Myocyte (in vitro differentiated cells): ENCODE measurements at regions not wholly inside any gene's neighbourhood (a gene's known extent, or its start where the extent isn't known, plus 50 kb on each side); places are given as distances from the start of the nearest gene placed in this dataset.
A peak's percentile ranks its signal among the peaks of the same experiment; 100 is the strongest.
"Not testable (repeated sequence)": the region's sequence is repeated elsewhere in the genome, so short reads cannot be mapped to it uniquely, and the experiment has no call there.

ENCODE experiments used
- DNase-seq: peaks from one replicate; pipeline ENCODE4 v3.0.0-alpha.2; 2012; ENCODE audit warnings: low read depth

DNA sequence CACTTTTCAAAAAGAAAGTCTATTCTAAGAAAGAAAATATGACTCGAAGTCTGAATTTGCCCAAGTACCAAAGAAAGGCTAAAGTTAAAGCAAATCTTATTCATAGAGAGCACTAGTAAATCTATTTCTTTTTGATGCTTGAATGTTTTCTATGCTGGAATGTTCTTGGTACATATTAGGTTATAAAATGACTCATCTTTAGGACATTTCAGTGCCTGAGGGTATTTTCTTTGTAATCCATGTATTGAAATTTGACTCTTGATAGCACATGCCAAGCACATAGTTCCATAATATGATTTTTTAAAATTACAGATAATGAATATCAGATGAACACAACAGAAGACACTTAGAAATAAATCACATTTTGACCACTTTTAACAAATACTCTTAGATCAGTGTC, 232.8 kb downstream of the TRIML1 start:
- DNase-seq: no peak

GRCh38 chr4:188372829-188373228, 233.6 kb downstream of the TRIML1 start:
- no peak for DNase-seq

DNA sequence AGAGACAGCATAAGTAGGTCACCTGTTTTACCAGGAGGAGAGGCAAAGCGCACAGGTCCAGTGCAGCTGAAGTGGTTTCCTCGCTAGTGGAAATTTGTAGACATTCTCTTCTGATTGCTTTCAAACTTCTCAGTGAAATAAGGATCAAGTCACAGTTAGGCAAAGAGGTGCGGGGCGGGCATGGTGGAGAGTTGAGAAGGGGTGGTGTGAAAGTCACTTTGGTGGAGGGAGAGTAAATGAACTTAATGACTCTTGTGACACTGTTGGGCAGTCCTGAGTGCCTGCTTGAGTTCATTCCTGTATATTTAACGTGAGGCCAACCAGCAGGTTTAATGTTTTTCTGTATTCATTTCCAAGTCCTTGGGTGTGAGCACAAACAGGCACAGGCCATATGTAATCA, 235.6 kb downstream of the TRIML1 start:
- no peak for DNase-seq

DNA sequence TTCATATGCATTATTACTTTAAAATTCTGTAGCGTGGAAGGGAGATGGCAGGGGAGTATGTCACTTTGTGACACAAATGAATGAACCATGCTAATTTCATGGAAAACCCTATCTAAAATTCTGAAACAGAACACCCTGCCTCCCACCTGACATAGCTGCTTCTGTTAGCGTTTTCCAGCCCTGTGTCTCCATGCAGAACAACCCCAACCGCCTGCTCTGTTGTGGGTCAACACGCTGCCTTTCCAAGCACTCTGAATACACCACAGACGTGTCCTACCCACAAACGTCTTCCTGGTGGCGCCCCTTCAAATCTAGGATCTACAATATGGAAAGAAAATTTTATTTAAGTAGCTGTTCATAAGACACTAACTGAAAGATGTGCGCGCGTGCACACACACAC, 238.6 kb downstream of the TRIML1 start:
- no peak for DNase-seq

DNA sequence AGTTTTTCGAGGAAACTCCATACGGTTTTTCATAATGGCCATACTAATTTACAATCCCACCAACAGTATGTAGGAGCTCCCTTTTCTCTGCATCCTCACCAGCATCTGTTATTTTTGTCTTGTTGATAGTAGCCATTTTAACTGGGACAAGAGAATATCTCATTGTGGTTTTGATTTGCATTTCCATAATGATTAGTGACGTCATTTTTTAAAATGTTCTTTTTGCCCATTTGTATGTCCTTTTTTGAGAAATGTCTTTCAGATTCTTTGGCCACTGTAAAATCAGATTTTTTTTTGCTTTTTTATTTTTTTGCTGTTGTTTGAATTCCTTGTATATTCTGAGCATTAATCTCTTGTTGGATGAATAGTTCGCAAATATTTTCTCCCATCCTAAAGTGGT, 243.9 kb downstream of the TRIML1 start:
- no peak for DNase-seq

DNA sequence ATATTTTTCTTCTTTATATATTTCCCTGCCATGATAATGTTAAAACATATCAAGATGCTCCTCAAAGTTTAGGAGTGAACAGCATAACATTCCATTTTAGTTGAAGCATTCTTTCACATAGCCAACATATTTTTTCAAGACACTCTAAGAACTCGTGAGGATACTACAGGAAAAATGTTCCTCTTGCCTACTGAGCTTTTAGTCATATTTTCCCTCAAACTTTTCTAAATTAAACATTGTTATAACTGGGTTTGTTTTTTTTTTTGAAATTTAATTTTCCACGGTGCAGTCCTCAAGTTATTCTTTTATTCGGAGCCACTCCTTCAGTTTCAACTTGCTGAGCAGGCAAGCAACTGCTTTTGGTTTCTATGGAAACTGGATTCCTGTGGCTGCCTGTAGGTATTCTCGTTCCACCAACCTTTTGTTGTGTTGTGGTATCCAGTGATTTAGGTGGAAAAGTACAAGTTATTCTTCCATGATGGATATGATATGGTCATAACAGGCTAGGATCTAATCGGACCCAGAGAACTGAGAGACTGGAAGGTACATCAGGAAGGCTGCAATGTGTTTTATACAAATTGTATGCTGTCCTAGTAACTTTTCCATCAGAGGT, 248.0 kb downstream of the TRIML1 start:
- peak; percentile 1 for DNase-seq

DNA sequence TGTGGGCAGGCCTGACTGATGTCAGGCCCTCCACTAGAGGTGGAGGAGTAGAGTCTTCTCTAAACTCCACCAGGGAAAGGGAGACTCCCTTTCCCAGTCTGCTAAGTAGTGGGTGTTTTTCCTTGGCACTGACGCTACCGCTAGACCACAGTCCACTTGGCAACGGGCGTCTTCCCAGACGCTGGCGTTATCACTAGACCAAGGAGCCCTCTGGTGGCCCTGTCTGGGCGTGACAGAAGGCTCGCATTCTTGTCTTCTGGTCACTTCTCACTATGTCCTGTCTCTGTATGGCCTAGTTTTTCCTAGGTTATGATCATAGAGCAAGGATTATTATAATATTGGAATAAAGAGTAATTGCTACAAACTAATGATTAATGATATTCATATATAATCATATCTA, 252.1 kb downstream of the TRIML1 start:
- DNase-seq: not testable (repeated sequence)

DNA sequence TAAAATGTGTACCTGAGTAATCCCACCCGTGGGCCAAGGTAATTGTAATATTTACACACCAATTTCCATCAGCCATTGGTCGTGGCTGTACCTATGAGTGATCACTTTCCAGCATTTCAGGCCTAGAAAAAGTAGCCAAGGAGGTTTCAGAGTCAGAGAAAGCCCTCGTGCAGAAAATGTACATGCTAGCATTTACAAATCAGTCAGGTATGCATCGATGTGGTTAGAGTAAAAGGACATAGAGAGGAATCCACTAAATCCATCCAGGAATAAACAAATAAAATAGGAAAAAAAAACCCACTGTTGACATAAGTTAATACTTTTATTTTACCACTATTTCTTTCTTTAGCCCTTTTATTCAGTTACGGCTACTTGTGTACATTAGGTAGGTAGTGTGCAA, 256.8 kb downstream of the TRIML1 start:
- DNase-seq: no peak

GRCh38 chr4:188399834-188400233, 260.6 kb downstream of the TRIML1 start:
- no peak for DNase-seq

- DNase-seq: no peak
Measured at GRCh38 chr4:188400451-188400850, 261.2 kb downstream of the TRIML1 start.

- DNase-seq: no peak
Measured at GRCh38 chr4:188403272-188403671, 264.0 kb downstream of the TRIML1 start.

DNA sequence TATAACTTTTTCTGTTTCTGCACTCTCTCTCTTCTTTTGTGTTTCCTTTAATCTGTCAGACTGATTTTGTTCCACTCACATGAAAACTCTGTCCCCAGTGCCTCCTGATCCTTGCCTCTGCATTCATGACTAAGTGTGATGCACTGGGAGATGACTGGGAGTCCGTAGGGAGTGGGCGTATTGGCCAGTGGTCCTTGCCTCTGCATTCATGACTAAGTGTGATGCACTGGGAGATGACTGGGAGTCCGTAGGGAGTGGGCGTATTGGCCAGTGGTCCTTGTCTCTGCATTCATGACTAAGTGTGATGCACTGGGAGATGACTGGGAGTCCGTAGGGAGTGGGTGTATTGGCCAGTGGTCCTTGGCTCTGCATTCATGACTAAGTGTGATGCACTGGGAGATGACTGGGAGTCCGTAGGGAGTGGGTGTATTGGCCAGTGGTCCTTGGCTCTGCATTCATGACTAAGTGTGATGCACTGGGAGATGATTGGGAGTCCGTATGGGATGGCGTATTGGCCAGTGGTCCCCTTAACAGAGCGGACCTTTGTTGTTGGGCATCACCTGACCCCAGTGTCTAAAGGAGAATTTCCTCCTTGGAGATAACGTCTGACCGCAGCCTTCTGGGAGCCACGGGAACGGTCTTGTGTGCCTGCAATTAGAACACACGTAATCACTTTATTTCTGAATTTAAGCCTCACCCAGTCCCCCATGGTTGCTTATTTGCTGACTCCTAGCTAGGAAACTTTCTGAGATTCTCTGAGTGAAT, 266.0 kb downstream of the TRIML1 start:
- not testable (repeated sequence) for DNase-seq

DNA sequence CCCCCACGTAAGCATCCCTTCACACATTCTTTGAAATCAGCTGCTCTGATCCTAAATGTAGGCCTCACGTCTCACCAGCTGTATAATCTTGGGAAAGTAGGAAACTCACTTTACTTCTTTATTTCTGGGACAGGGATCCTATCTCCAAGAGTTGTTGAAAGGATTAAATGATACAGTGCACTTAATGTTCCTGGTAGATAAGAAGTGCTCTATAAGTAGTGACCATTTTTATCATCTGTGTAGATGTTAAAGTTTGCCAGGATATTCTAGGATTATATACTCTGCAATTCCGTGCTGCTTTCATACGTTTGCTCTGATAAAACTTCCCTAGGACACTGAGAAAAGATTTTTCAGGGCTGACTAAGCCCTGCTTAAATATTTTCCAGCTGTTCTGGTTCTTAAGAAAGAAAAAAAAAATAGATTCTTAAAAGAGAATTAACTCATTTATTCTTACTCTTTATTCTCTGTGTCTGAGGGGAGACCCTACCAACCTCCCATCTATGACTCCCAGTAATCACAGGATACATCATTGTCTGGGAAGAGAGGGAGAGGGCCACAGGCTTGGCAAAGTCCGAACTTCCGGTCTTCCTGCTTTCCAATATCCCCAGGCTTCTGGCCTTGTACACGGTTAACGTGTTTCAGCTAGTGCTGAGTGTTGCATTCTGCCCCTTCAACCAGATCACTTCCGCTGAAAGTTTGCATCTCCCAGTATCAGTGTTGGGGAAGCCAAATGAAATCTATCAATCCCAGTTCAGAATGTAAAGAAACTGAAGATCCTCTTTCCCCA, 269.2 kb downstream of the TRIML1 start:
- no peak for DNase-seq

- no peak for DNase-seq
Measured at GRCh38 chr4:188409851-188410250, 270.6 kb downstream of the TRIML1 start.

- no peak for DNase-seq
Measured at GRCh38 chr4:188411805-188412204, 272.6 kb downstream of the TRIML1 start.

DNA sequence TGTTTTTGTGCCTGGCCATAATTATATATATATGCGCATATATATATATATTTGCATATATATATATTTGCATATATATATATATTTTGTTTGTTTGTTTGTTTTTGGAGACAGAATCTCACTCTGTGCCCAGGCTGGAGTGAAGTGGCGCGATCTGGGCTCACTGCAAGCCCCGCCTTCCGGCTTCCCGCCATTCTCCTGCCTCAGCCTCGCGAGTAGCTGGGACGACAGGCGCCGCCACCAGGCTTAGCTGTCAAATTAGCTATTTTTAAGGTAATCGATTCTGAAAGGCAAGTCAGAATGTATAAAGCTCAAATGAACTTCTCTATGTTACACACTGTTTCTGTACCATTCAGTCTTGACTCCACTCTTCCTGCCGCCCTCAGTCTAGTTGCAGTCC, 273.3 kb downstream of the TRIML1 start:
- DNase-seq: no peak

DNA sequence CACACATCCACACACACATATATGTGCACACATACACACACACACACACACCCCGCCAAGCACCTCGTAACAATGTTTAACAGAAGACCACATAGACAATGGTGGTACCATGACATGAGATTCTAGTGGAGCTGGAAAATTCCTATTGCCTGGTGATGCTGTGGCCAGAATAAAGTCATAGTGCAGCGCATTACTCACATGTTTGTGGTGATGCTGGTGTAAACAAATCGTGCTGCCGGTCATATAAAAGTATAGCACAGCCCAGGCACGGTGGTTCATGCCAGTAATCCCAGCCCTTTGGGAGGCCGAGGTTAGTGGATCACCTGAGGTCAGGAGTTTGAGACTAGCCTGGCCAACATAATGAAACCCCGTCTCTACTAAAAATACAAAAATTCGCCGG, 275.2 kb downstream of the TRIML1 start:
- DNase-seq: no peak

- no peak for DNase-seq
Measured at GRCh38 chr4:188417181-188417580, 277.9 kb downstream of the TRIML1 start.

DNA sequence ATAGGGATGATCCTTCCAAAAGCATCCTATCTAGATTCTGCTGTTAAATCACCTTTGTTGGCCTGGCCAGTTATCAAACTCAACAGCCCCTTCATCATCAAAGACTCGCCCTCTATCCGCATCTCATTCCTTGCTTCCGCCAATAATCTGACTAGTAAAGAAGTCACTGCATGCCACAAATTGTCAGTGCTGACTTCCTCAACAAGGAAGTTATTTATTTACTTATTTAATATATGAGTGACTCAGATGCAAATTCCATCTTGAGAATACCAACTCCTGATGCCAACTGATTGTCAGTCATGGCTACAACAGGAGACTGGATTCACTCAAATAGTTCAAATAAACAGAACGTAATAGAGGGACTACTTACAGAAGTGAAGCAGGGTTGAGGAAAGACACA, 283.8 kb downstream of the TRIML1 start:
- DNase-seq: no peak

GRCh38 chr4:188428935-188429334, 289.7 kb downstream of the TRIML1 start:
- DNase-seq: no peak

DNA sequence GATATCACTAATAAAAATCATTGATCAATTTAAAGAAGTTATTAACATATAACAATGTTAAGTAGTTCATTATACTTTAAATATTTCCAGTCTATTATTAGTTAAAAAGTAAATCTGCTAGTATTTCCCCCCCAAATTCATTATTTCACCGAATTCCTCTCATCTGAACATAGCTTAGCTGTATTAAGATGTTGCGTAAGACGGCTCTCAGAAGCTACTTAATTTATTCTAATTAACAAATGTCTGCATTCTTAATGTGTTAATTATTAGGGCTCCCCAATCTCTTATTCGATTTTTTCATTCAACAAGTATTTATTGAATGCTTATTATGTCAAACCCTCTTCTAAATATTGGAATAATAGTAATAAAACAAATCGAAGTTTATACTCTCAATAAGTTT, 290.7 kb downstream of the TRIML1 start:
- no peak for DNase-seq

DNA sequence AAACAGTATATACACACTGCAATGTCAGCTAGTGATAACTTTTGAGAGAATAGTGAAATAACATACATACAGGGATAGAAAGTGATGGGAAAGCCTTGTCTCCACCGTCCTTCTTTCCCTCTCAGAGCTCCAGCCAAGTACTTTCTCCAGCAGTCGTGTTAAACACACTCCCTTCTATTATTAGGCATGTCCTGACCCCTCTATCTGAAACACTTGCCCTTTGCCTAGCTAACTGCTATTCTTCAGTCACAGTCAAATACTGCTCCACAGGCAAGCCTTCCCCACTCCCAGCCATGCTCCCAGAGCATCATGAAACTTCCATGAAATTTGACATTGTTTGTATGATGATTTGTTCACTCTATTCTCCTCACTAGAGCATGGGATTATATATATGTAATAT, 291.1 kb downstream of the TRIML1 start:
- no peak for DNase-seq
